ENCODE measurements at regions not wholly inside any gene's neighbourhood (a gene's known extent, or its start where the extent isn't known, plus 50 kb on each side); places are given as distances from the start of the nearest gene placed in this dataset.

GRCh38 chr1:36580524-36580923 lies 97.8 kb upstream of the CSF3R start:
- TF ChIP-seq, protein P1, sequence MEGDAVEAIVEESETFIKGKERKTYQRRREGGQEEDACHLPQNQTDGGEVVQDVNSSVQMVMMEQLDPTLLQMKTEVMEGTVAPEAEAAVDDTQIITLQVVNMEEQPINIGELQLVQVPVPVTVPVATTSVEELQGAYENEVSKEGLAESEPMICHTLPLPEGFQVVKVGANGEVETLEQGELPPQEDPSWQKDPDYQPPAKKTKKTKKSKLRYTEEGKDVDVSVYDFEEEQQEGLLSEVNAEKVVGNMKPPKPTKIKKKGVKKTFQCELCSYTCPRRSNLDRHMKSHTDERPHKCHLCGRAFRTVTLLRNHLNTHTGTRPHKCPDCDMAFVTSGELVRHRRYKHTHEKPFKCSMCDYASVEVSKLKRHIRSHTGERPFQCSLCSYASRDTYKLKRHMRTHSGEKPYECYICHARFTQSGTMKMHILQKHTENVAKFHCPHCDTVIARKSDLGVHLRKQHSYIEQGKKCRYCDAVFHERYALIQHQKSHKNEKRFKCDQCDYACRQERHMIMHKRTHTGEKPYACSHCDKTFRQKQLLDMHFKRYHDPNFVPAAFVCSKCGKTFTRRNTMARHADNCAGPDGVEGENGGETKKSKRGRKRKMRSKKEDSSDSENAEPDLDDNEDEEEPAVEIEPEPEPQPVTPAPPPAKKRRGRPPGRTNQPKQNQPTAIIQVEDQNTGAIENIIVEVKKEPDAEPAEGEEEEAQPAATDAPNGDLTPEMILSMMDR (IDR thresholded peaks at IDR 0.05), result no peak
- Histone ChIP-seq H3K4me1 (ENCODE audit: insufficient read depth, low read length) (no peaks in the 10 kb centered on the region), H3K27me3 (ENCODE audit: control insufficient read depth in 1 of 2, insufficient read depth in 2 of 2, low read length in 2 of 2) (peaks cover 3 to 5% of the 10 kb centered on the region in 2 experiments), H3K27ac (ENCODE audit: low read depth in 1 of 2, low read length in 2 of 2) (no peak overlapping the region), H3K9me3 (ENCODE audit: control insufficient read depth in 1 of 2, insufficient read depth in 1 of 2, low read length in 2 of 2) (no peaks in the 10 kb centered on the region), H3K36me3 (ENCODE audit: insufficient read depth, low read length) (no peaks in the 10 kb centered on the region), H3K4me3 (ENCODE audit: low read length) (no peak overlapping the region)
- ATAC-seq (ENCODE audit: poor library complexity) (no peak), DNase-seq (no peak)
- Mint-ChIP-seq H3K4me1 (ENCODE audit: low read depth) (no peaks in the 10 kb centered on the region), H3K4me3 (no peak overlapping the region), H3K27ac (no peak overlapping the region), H3K9me3 (no peaks in the 10 kb centered on the region), H3K36me3 (ENCODE audit: low read depth) (no peaks in the 10 kb centered on the region), H3K27me3 (peaks cover 44% of the 10 kb centered on the region)
- POLR2A ChIA-PET, result no interaction called here
- intact Hi-C loops (cut with DNase I, micrococcal nuclease), result no loop called here
- CTCF ChIA-PET, result no interaction called here

DNA sequence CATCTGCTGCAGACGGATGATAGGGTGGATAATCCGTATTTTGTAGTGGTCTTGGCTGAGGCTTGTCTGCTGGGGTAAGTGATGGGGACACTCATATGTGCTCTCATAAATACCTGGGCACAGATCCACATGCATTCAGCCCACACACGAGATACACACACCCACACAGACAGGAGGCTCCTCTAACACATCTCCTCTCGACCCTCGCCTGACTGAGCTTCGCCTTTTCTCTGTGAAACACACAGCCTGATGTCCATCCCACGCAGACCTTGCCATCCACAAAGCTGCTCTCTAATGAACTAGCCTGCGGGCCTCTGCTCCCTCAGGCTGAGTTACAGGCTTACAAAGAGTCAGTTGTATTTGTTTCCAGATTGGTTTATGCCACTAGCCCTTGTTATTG lies 96.3 kb upstream of the CSF3R start:
- H3K4me1 Mint-ChIP-seq (ENCODE audit: low read depth), result no peaks in the 10 kb centered on the region
- TF ChIP-seq, protein P1 (IDR thresholded peaks at IDR 0.05), result no peak
- no peak overlapping the region for H3K4me3 Mint-ChIP-seq
- intact Hi-C loops (cut with DNase I, micrococcal nuclease), result loop anchor here in 1 of 2 experiments (5.0 kb wide), 2 partner anchors 598 to 743 kb away; no protein-coding TSS in a partner anchor
- ATAC-seq (ENCODE audit: poor library complexity) (no peak), DNase-seq (no peak)
- no peaks in the 10 kb centered on the region for H3K9me3 ChIP-seq (ENCODE audit: control insufficient read depth in 1 of 2, insufficient read depth in 1 of 2, low read length in 2 of 2)
- H3K36me3 Mint-ChIP-seq (ENCODE audit: low read depth), result no peaks in the 10 kb centered on the region
- no peaks in the 10 kb centered on the region for H3K36me3 ChIP-seq (ENCODE audit: insufficient read depth, low read length)
- H3K27ac ChIP-seq (ENCODE audit: low read depth in 1 of 2, low read length in 2 of 2), result no peak overlapping the region
- peaks cover 41% of the 10 kb centered on the region for H3K27me3 Mint-ChIP-seq
- H3K27ac Mint-ChIP-seq, result no peak overlapping the region
- ChIA-PET CTCF (interaction anchor here (1.1 kb wide), 1 partner anchor 15 kb away, joined by 3 read pairs; no protein-coding TSS in a partner anchor), POLR2A (no interaction called here)
- no peaks in the 10 kb centered on the region for H3K4me1 ChIP-seq (ENCODE audit: insufficient read depth, low read length)
- H3K27me3 ChIP-seq (ENCODE audit: control insufficient read depth in 1 of 2, insufficient read depth in 2 of 2, low read length in 2 of 2), result peaks cover 3 to 9% of the 10 kb centered on the region in 2 experiments
- H3K4me3 ChIP-seq (ENCODE audit: low read length), result no peak overlapping the region
- H3K9me3 Mint-ChIP-seq, result no peaks in the 10 kb centered on the region

- no peak for ATAC-seq (ENCODE audit: poor library complexity)
- Histone ChIP-seq H3K36me3 (ENCODE audit: insufficient read depth, low read length) (no peaks in the 10 kb centered on the region), H3K9me3 (ENCODE audit: control insufficient read depth in 1 of 2, insufficient read depth in 1 of 2, low read length in 2 of 2) (no peaks in the 10 kb centered on the region), H3K4me3 (ENCODE audit: low read length) (no peak overlapping the region), H3K4me1 (ENCODE audit: insufficient read depth, low read length) (no peaks in the 10 kb centered on the region), H3K27ac (ENCODE audit: low read depth in 1 of 2, low read length in 2 of 2) (no peak overlapping the region), H3K27me3 (ENCODE audit: control insufficient read depth in 1 of 2, insufficient read depth in 2 of 2, low read length in 2 of 2) (peaks cover 4 to 19% of the 10 kb centered on the region in 2 experiments)
- Mint-ChIP-seq H3K4me3 (no peak overlapping the region), H3K27me3 (peaks cover 53% of the 10 kb centered on the region), H3K36me3 (ENCODE audit: low read depth) (no peaks in the 10 kb centered on the region), H3K9me3 (no peaks in the 10 kb centered on the region), H3K4me1 (ENCODE audit: low read depth) (no peaks in the 10 kb centered on the region), H3K27ac (no peak overlapping the region)
- ChIA-PET CTCF (interaction anchor here (0.6 to 2.0 kb wide), 5 partner anchors 10 to 862 kb away, joined by 3 to 11 read pairs (median 3); no protein-coding TSS in a partner anchor), POLR2A (no interaction called here)
- intact Hi-C loops (cut with DNase I, micrococcal nuclease), result loop anchor here (2.0 to 5.0 kb wide), 3 partner anchors 601 to 858 kb away; no protein-coding TSS in a partner anchor
- no peak for DNase-seq
- TF ChIP-seq, protein P1 (IDR thresholded peaks at IDR 0.05), result no peak
Observed at GRCh38 chr1:36576551-36577110, 93.9 kb upstream of the CSF3R start.

Data from CD4-positive, alpha-beta T cell (primary cell).